ENCODE measurements at regions not wholly inside any gene's neighbourhood (a gene's known extent, or its start where the extent isn't known, plus 50 kb on each side); places are given as distances from the start of the nearest gene placed in this dataset.
"Not testable (repeated sequence)": the region's sequence is repeated elsewhere in the genome, so short reads cannot be mapped to it uniquely, and the experiment has no call there.

- no peak for DNase-seq (ENCODE audit: low spot score)
Observed at GRCh38 chr15:95699578-95699977, 630.9 kb upstream of the NR2F2 start.

GRCh38 chr15:95700692-95701091, 629.8 kb upstream of the NR2F2 start:
- not testable (repeated sequence) for DNase-seq (ENCODE audit: low spot score)

- DNase-seq (ENCODE audit: low spot score) = no peak
Observed at GRCh38 chr15:95701410-95701809, 629.1 kb upstream of the NR2F2 start.

GRCh38 chr15:95709959-95710695, 620.4 kb upstream of the NR2F2 start:
- DNase-seq (ENCODE audit: low spot score) = no peak

GRCh38 chr15:95712785-95713184, 617.7 kb upstream of the NR2F2 start:
- no peak for DNase-seq (ENCODE audit: low spot score)

- no peak for DNase-seq (ENCODE audit: low spot score)
Observed at GRCh38 chr15:95713324-95713723, 617.2 kb upstream of the NR2F2 start.

GRCh38 chr15:95715116-95715903, 615.2 kb upstream of the NR2F2 start:
- DNase-seq (ENCODE audit: low spot score) = no peak

GRCh38 chr15:95715906-95716656, 614.4 kb upstream of the NR2F2 start:
- DNase-seq (ENCODE audit: low spot score) = no peak

GRCh38 chr15:95716708-95717107, 613.8 kb upstream of the NR2F2 start:
- no peak for DNase-seq (ENCODE audit: low spot score)

- no peak for DNase-seq (ENCODE audit: low spot score)
Observed at GRCh38 chr15:95718441-95718840, 612.1 kb upstream of the NR2F2 start.

GRCh38 chr15:95724908-95725633, 605.4 kb upstream of the NR2F2 start:
- no peak for DNase-seq (ENCODE audit: low spot score)

- DNase-seq (ENCODE audit: low spot score) = no peak
Observed at GRCh38 chr15:95726891-95727290, 603.6 kb upstream of the NR2F2 start.

- no peak for DNase-seq (ENCODE audit: low spot score)
Observed at GRCh38 chr15:95733931-95734330, 596.6 kb upstream of the NR2F2 start.

GRCh38 chr15:95734422-95735316, 595.8 kb upstream of the NR2F2 start:
- no peak for DNase-seq (ENCODE audit: low spot score)

- no peak for DNase-seq (ENCODE audit: low spot score)
Observed at GRCh38 chr15:95737060-95737459, 593.4 kb upstream of the NR2F2 start.

- DNase-seq (ENCODE audit: low spot score) = no peak
Observed at GRCh38 chr15:95739131-95739530, 591.4 kb upstream of the NR2F2 start.

GRCh38 chr15:95741830-95742229, 588.7 kb upstream of the NR2F2 start:
- DNase-seq (ENCODE audit: low spot score) = no peak

- no peak for DNase-seq (ENCODE audit: low spot score)
Observed at GRCh38 chr15:95742256-95742655, 588.2 kb upstream of the NR2F2 start.

- DNase-seq (ENCODE audit: low spot score) = no peak
Observed at GRCh38 chr15:95742836-95743235, 587.7 kb upstream of the NR2F2 start.

- DNase-seq (ENCODE audit: low spot score) = no peak
Observed at GRCh38 chr15:95757171-95757570, 573.3 kb upstream of the NR2F2 start.

GRCh38 chr15:95758451-95758850, 572.0 kb upstream of the NR2F2 start:
- no peak for DNase-seq (ENCODE audit: low spot score)

Data from ecto neural progenitor cell (in vitro differentiated cells).